Left lung (tissue), 4 donors: ENCODE measurements at regions not wholly inside any gene's neighbourhood (a gene's known extent, or its start where the extent isn't known, plus 50 kb on each side); places are given as distances from the start of the nearest gene placed in this dataset.

ENCODE experiments used
- ATAC-seq: fragments of 200-7000 bp; cut with Tn5 transposase; one replicate; pipeline ENCODE4 v1.9.1; 2020; ENCODE audit warnings: moderate library complexity
- DNase-seq, 4 donors: peaks; one replicate each; pipeline ENCODE4 v3.0.0-alpha.2; 2013 to 2020
- H3K27ac ChIP-seq, 2 donors: fragments of 200-600 bp; sonication (generic) in 1 of 2; one replicate each; pipeline versions ENCODE4 v1.5.0 to v1.8.0; 2020 to 2021
- H3K27me3 ChIP-seq, 2 donors: fragments of 200-600 bp; sonication (generic) in 1 of 2; one replicate each; pipeline versions ENCODE4 v1.5.0 to v1.8.0; 2020 to 2021
- H3K36me3 ChIP-seq, 2 donors: fragments of 200-600 bp; sonication (generic) in 1 of 2; one replicate each; pipeline versions ENCODE4 v1.5.0 to v1.8.0; 2020 to 2021
- H3K4me1 ChIP-seq, 2 donors: fragments of 200-600 bp; one replicate each; pipeline ENCODE4 v1.8.0; 2021
- H3K4me3 ChIP-seq, 2 donors: fragments of 200-600 bp; sonication (generic) in 1 of 2; one replicate each; pipeline versions ENCODE4 v1.5.0 to v1.8.0; 2020 to 2021; ENCODE audit warnings: mild to moderate bottlenecking in 1 of 2
- H3K9me3 ChIP-seq, 2 donors: fragments of 200-600 bp; sonication (generic) in 1 of 2; one replicate each; pipeline versions ENCODE4 v1.5.0 to v1.8.0; 2020 to 2021
- CTCF ChIP-seq, 2 donors: fragments of 200-600 bp; sonication (generic) in 1 of 2; IDR thresholded peaks; one replicate each; pipeline versions ENCODE4 v1.5.0 to v1.8.0; 2021; ENCODE audit warnings: antibody characterized with exemption in 2 of 2
- intact Hi-C, 2 donors: fragments of 100-400 bp; cut with DNase I; formaldehyde crosslinking; loops; one replicate each; pipeline versions ENCODE4 v1.11.2 to v1.14.2; 2022
- donor health status: DM: no; HTN: yes; CAD: no.
- donor health status: DM: no; HTN: no; CAD: no.

GRCh38 chr4:140211693-140212092 is 57.7 kb upstream of the MAML3 start:
- no peak overlapping the region for H3K27ac ChIP-seq

GRCh38 chr4:140211161-140211560 is 57.2 kb upstream of the MAML3 start:
- ATAC-seq (no peak), DNase-seq (no peak)
- intact Hi-C loops: no loop called here
- no peaks in the 10 kb centered on the region for H3K36me3 ChIP-seq
- no peaks in the 10 kb centered on the region for H3K27me3 ChIP-seq
- no peak overlapping the region for H3K4me3 ChIP-seq
- no peak for TF ChIP-seq CTCF (IDR thresholded peaks at IDR 0.05)
- H3K9me3 ChIP-seq: no peaks in the 10 kb centered on the region
- no peak overlapping the region for H3K27ac ChIP-seq
- H3K4me1 ChIP-seq: no peaks in the 10 kb centered on the region

More at GRCh38 chr4:140211693-140212092, 57.7 kb upstream of the MAML3 start:
- no peaks in the 10 kb centered on the region for H3K27me3 ChIP-seq
- no peaks in the 10 kb centered on the region for H3K9me3 ChIP-seq
- intact Hi-C loops: no loop called here
- H3K4me3 ChIP-seq: no peak overlapping the region
- H3K36me3 ChIP-seq: no peaks in the 10 kb centered on the region
- H3K4me1 ChIP-seq: no peaks in the 10 kb centered on the region
- DNase-seq (no peak), ATAC-seq (no peak)
- TF ChIP-seq CTCF (IDR thresholded peaks at IDR 0.05): no peak

GRCh38 chr4:140208921-140209320 is 54.9 kb upstream of the MAML3 start:
- Histone ChIP-seq H3K27me3 (no peaks in the 10 kb centered on the region), H3K9me3 (no peaks in the 10 kb centered on the region), H3K4me1 (no peaks in the 10 kb centered on the region), H3K27ac (no peak overlapping the region), H3K36me3 (no peaks in the 10 kb centered on the region), H3K4me3 (no peak overlapping the region)
- no peak for DNase-seq
- no peak for ATAC-seq
- intact Hi-C loops: no loop called here
- no peak for TF ChIP-seq CTCF (IDR thresholded peaks at IDR 0.05)
